Fibroblast of villous mesenchyme (primary cell): ENCODE measurements at regions not wholly inside any gene's neighbourhood (a gene's known extent, or its start where the extent isn't known, plus 50 kb on each side); places are given as distances from the start of the nearest gene placed in this dataset.

Source experiments
- DNase-seq: peaks from one replicate; pipeline ENCODE4 v3.0.0-alpha.2; 2010; ENCODE audit warnings: low read depth
- H3K4me3 ChIP-seq: 2 replicates; pipeline ENCODE4 v1.5.1; 2011; ENCODE audit warnings: low read depth, mild to moderate bottlenecking, low read length
- CTCF ChIP-seq: IDR thresholded peaks from 2 replicates; pipeline ENCODE4 v1.5.1; 2012; ENCODE audit warnings: low read depth, mild to moderate bottlenecking, low read length; ENCODE audit not compliant: insufficient read depth

- DNase-seq = no peak
- no peak for TF ChIP-seq CTCF
- no peak overlapping the region for H3K4me3 ChIP-seq
Measured at GRCh38 chr6:81979329-81979728, 226.8 kb upstream of the TENT5A start.

DNA sequence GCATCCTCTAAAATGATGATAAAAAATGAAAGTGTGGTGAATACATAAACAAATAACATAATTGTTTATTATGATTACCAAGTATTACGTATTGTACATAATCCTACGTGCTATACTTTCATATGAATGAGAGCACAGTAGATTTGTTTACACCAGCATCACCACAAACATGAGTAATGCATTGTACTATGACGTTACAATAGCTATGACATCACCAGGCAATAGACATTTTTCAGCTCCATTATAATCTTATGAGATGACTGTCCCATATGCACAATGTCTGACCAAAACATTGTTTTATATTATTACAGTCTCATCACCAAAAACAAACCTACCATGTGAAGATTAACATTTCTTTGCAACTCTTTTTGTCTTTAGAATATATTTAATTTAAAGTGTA, 225.7 kb upstream of the TENT5A start:
- no peak for DNase-seq
- H3K4me3 ChIP-seq = no peak overlapping the region
- TF ChIP-seq CTCF = no peak

- no peak for DNase-seq
- H3K4me3 ChIP-seq = no peak overlapping the region
- TF ChIP-seq CTCF = no peak
Measured at GRCh38 chr6:81977486-81977885, 225.0 kb upstream of the TENT5A start.

GRCh38 chr6:81969814-81970213, 217.3 kb upstream of the TENT5A start:
- no peak for DNase-seq
- no peak overlapping the region for H3K4me3 ChIP-seq
- no peak for TF ChIP-seq CTCF

DNA sequence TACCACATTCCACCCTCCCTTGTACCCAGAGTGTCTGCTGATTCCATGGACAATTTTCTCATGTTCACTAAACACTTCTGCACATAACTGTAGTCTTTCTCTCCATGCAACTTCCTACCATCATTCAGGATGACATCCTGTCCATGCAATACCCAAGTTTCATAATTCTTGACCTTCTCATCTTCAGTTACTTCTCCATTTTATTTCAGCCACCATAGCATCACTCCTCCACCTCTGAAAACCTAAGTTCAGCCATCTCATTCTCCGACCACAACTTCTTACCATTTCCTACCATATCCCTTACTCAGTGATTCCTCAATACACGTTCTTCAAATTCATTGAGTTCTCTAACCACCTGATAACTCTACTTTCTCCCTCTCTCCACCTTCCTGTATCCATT, 216.5 kb upstream of the TENT5A start:
- TF ChIP-seq CTCF = no peak
- no peak for DNase-seq
- H3K4me3 ChIP-seq = no peak overlapping the region

DNA sequence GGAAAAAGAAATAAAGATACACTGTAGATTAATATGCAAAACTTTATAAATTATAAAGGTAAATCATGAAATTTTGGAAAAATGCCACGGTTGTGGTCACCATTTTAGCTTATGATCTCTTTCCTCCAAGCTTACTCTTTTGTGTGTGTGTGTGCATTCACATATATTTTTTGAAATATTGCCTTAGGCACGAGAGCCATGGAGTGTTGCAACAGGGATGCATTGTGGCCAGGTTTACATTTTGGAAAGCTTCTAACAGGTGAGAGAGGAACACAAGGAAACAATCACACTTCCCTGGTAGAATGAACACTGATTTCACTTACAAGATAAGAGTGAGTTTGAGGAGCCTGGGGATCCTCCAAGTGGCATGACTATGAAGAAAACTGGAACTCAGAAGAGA, 214.5 kb upstream of the TENT5A start:
- no peak overlapping the region for H3K4me3 ChIP-seq
- DNase-seq = no peak
- TF ChIP-seq CTCF = no peak

- no peak for TF ChIP-seq CTCF
- peak; percentile 51 for DNase-seq
- no peak overlapping the region for H3K4me3 ChIP-seq
Measured at GRCh38 chr6:81962198-81962597, 209.7 kb upstream of the TENT5A start.
